CD4-positive, alpha-beta T cell (primary cell): ENCODE measurements at regions not wholly inside any gene's neighbourhood (a gene's known extent, or its start where the extent isn't known, plus 50 kb on each side); places are given as distances from the start of the nearest gene placed in this dataset.
A peak's percentile ranks its signal among the peaks of the same experiment; 100 is the strongest.

Experiments used
- ATAC-seq: fragments of 200-7000 bp; cut with Tn5 transposase; one replicate; pipeline ENCODE4 v1.10.0; 2022; ENCODE audit warnings: mild to moderate bottlenecking; ENCODE audit not compliant: poor library complexity
- CTCF ChIA-PET: fragments of 350-600 bp; sonication (Branson Sonifier 250); formaldehyde crosslinking; loops from one replicate; lab custom pipeline; 2021; ENCODE audit warnings: antibody characterized with exemption, inconsistent platforms; lab: Charles Lee
- POLR2A ChIA-PET: fragments of 350-600 bp; sonication (Branson Sonifier 250); formaldehyde crosslinking; loops from one replicate; lab custom pipeline; 2021; ENCODE audit warnings: antibody characterized with exemption, inconsistent platforms; lab: Charles Lee
- DNase-seq, 14 experiments: peaks; one replicate each; pipeline ENCODE4 v3.0.0-alpha.2; 2013 to 2020; ENCODE audit warnings: mixed read lengths in 2 of 14
- H3K27ac ChIP-seq, 2 donors: one replicate each; pipeline versions ENCODE4 v1.5.1 to v1.7.0; 2013; ENCODE audit warnings: low read length in 2 of 2, low read depth in 1 of 2, mild to moderate bottlenecking in 1 of 2
- H3K27me3 ChIP-seq, 2 experiments: 1 replicate in 1 of 2; 2 replicates in 1 of 2; pipeline versions ENCODE4 v1.6.1 to v1.7.0; 2013; ENCODE audit warnings: low read length in 2 of 2, control low read depth in 1 of 2, mild to moderate bottlenecking in 1 of 2, moderate library complexity in 1 of 2; ENCODE audit not compliant: insufficient read depth in 2 of 2, control insufficient read depth in 1 of 2
- H3K36me3 ChIP-seq: one replicate; pipeline ENCODE4 v1.6.1; 2013; ENCODE audit warnings: low read length, control low read depth; ENCODE audit not compliant: insufficient read depth
- H3K4me1 ChIP-seq: one replicate; pipeline ENCODE4 v1.6.1; 2013; ENCODE audit warnings: low read length, control low read depth; ENCODE audit not compliant: insufficient read depth
- H3K4me3 ChIP-seq: one replicate; pipeline ENCODE4 v1.5.1; 2013; ENCODE audit warnings: mild to moderate bottlenecking, low read length, moderate library complexity
- H3K9me3 ChIP-seq, 2 experiments: 1 replicate in 1 of 2; 2 replicates in 1 of 2; pipeline versions ENCODE4 v1.6.1 to v1.7.0; 2013; ENCODE audit warnings: low read length in 2 of 2, mild to moderate bottlenecking in 2 of 2, control low read depth in 1 of 2, moderate library complexity in 1 of 2; ENCODE audit not compliant: control insufficient read depth in 1 of 2, insufficient read depth in 1 of 2
- H3K27ac Mint-ChIP-seq: one replicate; pipeline ENCODE4 v1.8.0; 2020; ENCODE audit warnings: mixed read lengths
- H3K27me3 Mint-ChIP-seq: one replicate; pipeline ENCODE4 v1.8.0; 2021; ENCODE audit warnings: mixed read lengths
- H3K36me3 Mint-ChIP-seq: one replicate; pipeline ENCODE4 v1.8.0; 2021; ENCODE audit warnings: low read depth, mixed read lengths
- H3K4me1 Mint-ChIP-seq: one replicate; pipeline ENCODE4 v1.8.0; 2021; ENCODE audit warnings: low read depth, mixed read lengths
- H3K4me3 Mint-ChIP-seq: one replicate; pipeline ENCODE4 v1.8.0; 2020; ENCODE audit warnings: mild to moderate bottlenecking, mixed read lengths
- H3K9me3 Mint-ChIP-seq: one replicate; pipeline ENCODE4 v1.8.0; 2020; ENCODE audit warnings: mixed read lengths
- CTCF ChIP-seq: fragments of 200-600 bp; IDR thresholded peaks from one replicate; pipeline ENCODE4 v1.8.0; 2022; ENCODE audit warnings: antibody characterized with exemption, mild to moderate bottlenecking
- intact Hi-C, 2 experiments: fragments of 100-400 bp; cut with DNase I in 1 of 2; cut with micrococcal nuclease in 1 of 2; formaldehyde crosslinking; loops; one replicate each; pipeline versions ENCODE4 v1.15.1 to v1.9.0; 2023 to 2025; cut with DNase I, micrococcal nuclease

- H3K27me3 Mint-ChIP-seq: peaks cover 26% of the 10 kb centered on the region
- H3K36me3 ChIP-seq: no peaks in the 10 kb centered on the region
- no peak overlapping the region for H3K4me3 Mint-ChIP-seq
- H3K4me1 Mint-ChIP-seq: no peaks in the 10 kb centered on the region
- POLR2A ChIA-PET: no interaction called here
- H3K27ac Mint-ChIP-seq: no peak overlapping the region
- H3K27me3 ChIP-seq: no peaks in the 10 kb centered on the region
- H3K4me3 ChIP-seq: no peak overlapping the region
- no peaks in the 10 kb centered on the region for H3K4me1 ChIP-seq
- no peak for DNase-seq
- CTCF ChIA-PET: no interaction called here
- ATAC-seq: no peak
- H3K9me3 ChIP-seq: peaks cover 0 to 18% of the 10 kb centered on the region in 2 experiments
- TF ChIP-seq CTCF: no peak
- H3K36me3 Mint-ChIP-seq: no peaks in the 10 kb centered on the region
- intact Hi-C loops: no loop called here
- H3K9me3 Mint-ChIP-seq: no peaks in the 10 kb centered on the region
- H3K27ac ChIP-seq: no peak overlapping the region
Observed at GRCh38 chr11:116457336-116458007, 315.3 kb downstream of the BUD13 start.

GRCh38 chr11:116454951-116455350 is 317.8 kb downstream of the BUD13 start:
- Mint-ChIP-seq H3K4me1 (no peaks in the 10 kb centered on the region), H3K9me3 (peaks cover 6% of the 10 kb centered on the region), H3K27me3 (peaks cover 19% of the 10 kb centered on the region), H3K36me3 (no peaks in the 10 kb centered on the region), H3K4me3 (no peak overlapping the region), H3K27ac (no peak overlapping the region)
- intact Hi-C loops: no loop called here
- no peak for ATAC-seq
- Histone ChIP-seq H3K4me1 (no peaks in the 10 kb centered on the region), H3K27me3 (no peaks in the 10 kb centered on the region), H3K27ac (no peak overlapping the region), H3K36me3 (no peaks in the 10 kb centered on the region), H3K9me3 (peaks cover 0 to 15% of the 10 kb centered on the region in 2 experiments), H3K4me3 (no peak overlapping the region)
- CTCF ChIA-PET: no interaction called here
- TF ChIP-seq CTCF: no peak
- POLR2A ChIA-PET: no interaction called here
- DNase-seq: no peak

- no peaks in the 10 kb centered on the region for H3K36me3 ChIP-seq
- Mint-ChIP-seq H3K27ac (no peak overlapping the region), H3K27me3 (peaks cover 16% of the 10 kb centered on the region), H3K4me3 (no peak overlapping the region), H3K4me1 (no peaks in the 10 kb centered on the region), H3K9me3 (peaks cover 6% of the 10 kb centered on the region), H3K36me3 (no peaks in the 10 kb centered on the region)
- no peak for TF ChIP-seq CTCF
- H3K27me3 ChIP-seq: no peaks in the 10 kb centered on the region
- POLR2A ChIA-PET: no interaction called here
- H3K27ac ChIP-seq: no peak overlapping the region
- DNase-seq (peak in 3 of 14 experiments; percentile 4 to 11 (median 7)), ATAC-seq (no peak)
- peaks cover 0 to 13% of the 10 kb centered on the region in 2 experiments for H3K9me3 ChIP-seq
- CTCF ChIA-PET: no interaction called here
- intact Hi-C loops: no loop called here
- H3K4me3 ChIP-seq: no peak overlapping the region
- H3K4me1 ChIP-seq: no peaks in the 10 kb centered on the region
Observed at GRCh38 chr11:116454020-116454645, 318.7 kb downstream of the BUD13 start.
